ENCODE measurements at regions not wholly inside any gene's neighbourhood (a gene's known extent, or its start where the extent isn't known, plus 50 kb on each side); places are given as distances from the start of the nearest gene placed in this dataset.

- no peak for TF ChIP-seq SIN3A (IDR thresholded peaks at IDR 0.05; ENCODE audit: borderline replicate concordance, insufficient read depth, low read length)
- no peak for TF ChIP-seq FOXP2 (optimal IDR thresholded peaks at IDR 0.05; ENCODE audit: borderline replicate concordance, extremely low read depth, extremely low read length, insufficient read depth)
These were observed 277.6 kb downstream of the TMEM38B start for GRCh38 chr9:105971986-105972385.

Measured in PFSK-1 (cell line).